ENCODE measurements at regions not wholly inside any gene's neighbourhood (a gene's known extent, or its start where the extent isn't known, plus 50 kb on each side); places are given as distances from the start of the nearest gene placed in this dataset.

- Mint-ChIP-seq H3K36me3 (ENCODE audit: insufficient read depth, unreplicated experiment) (no peaks in the 10 kb centered on the region), H3K27ac (ENCODE audit: low read depth, unreplicated experiment) (peak overlapping the region; percentile 76), H3K9me3 (ENCODE audit: unreplicated experiment) (no peaks in the 10 kb centered on the region), H3K27me3 (ENCODE audit: insufficient read depth, unreplicated experiment) (no peaks in the 10 kb centered on the region), H3K4me3 (ENCODE audit: unreplicated experiment) (peak overlapping the region; percentile 30), H3K4me1 (ENCODE audit: insufficient read depth, unreplicated experiment) (peaks cover 53% of the 10 kb centered on the region)
- ChIA-PET CTCF (interaction anchor here (0.6 to 1.3 kb wide), 3 partner anchors 71 to 1212 kb away, joined by 3 to 4 read pairs (median 3); no protein-coding TSS in a partner anchor), POLR2A (interaction anchor here (0.7 to 8.5 kb wide), 35 partner anchors 8 to 627 kb away, joined by 3 to 98 read pairs (median 6); partner anchors contain the start of genes NTPCR and SIPA1L2)
- peak; percentile 90 for DNase-seq (ENCODE audit: unreplicated experiment)
- intact Hi-C loops (cut with micrococcal nuclease): loop anchor here (1.0 to 5.0 kb wide), 4 partner anchors 61 to 245 kb away; partner anchors contain the start of gene NTPCR
- no TSS peak for BruUV-seq (replicated peaks)
- no peak for TF ChIP-seq CTCF (IDR thresholded peaks at IDR 0.05; ENCODE audit: unreplicated experiment)
Measured at GRCh38 chr1:232705815-232706575, 76.1 kb upstream of the SIPA1L2 start.

- CTCF ChIA-PET: interaction anchor here (0.6 to 1.8 kb wide), 3 partner anchors 55 to 246 kb away, joined by 3 to 4 read pairs (median 4); no protein-coding TSS in a partner anchor
- Mint-ChIP-seq H3K27me3 (ENCODE audit: insufficient read depth, unreplicated experiment) (no peaks in the 10 kb centered on the region), H3K9me3 (ENCODE audit: unreplicated experiment) (peaks cover 7% of the 10 kb centered on the region), H3K4me3 (ENCODE audit: unreplicated experiment) (peak overlapping the region; percentile 10), H3K36me3 (ENCODE audit: insufficient read depth, unreplicated experiment) (no peaks in the 10 kb centered on the region), H3K27ac (ENCODE audit: low read depth, unreplicated experiment) (peak overlapping the region; percentile 76), H3K4me1 (ENCODE audit: insufficient read depth, unreplicated experiment) (peaks cover 59% of the 10 kb centered on the region)
- no peak for TF ChIP-seq CTCF (IDR thresholded peaks at IDR 0.05; ENCODE audit: unreplicated experiment)
- intact Hi-C loops (cut with micrococcal nuclease): loop anchor here (5.0 kb wide), 2 partner anchors 160 to 170 kb away; no protein-coding TSS in a partner anchor
- DNase-seq (ENCODE audit: unreplicated experiment): peak; percentile 97
- POLR2A ChIA-PET: interaction anchor here (0.6 to 8.5 kb wide), 14 partner anchors 9 to 485 kb away, joined by 3 to 98 read pairs (median 8); partner anchors contain the start of gene SIPA1L2
- no TSS peak for BruUV-seq (replicated peaks)
Measured at GRCh38 chr1:232707142-232707541, 77.2 kb upstream of the SIPA1L2 start.

- no TSS peak for BruUV-seq (replicated peaks)
- peaks cover 15% of the 10 kb centered on the region for H3K9me3 Mint-ChIP-seq (ENCODE audit: unreplicated experiment)
- peaks cover 51% of the 10 kb centered on the region for H3K4me1 Mint-ChIP-seq (ENCODE audit: insufficient read depth, unreplicated experiment)
Measured at GRCh38 chr1:232709386-232709785, 79.5 kb upstream of the SIPA1L2 start.

More at GRCh38 chr1:232709386-232709785, 79.5 kb upstream of the SIPA1L2 start:
- POLR2A ChIA-PET: interaction anchor here (0.5 to 8.5 kb wide), 18 partner anchors 9 to 718 kb away, joined by 3 to 98 read pairs (median 4); partner anchors contain the start of genes NTPCR and SIPA1L2
- Mint-ChIP-seq H3K4me3 (ENCODE audit: unreplicated experiment) (no peak overlapping the region), H3K27ac (ENCODE audit: low read depth, unreplicated experiment) (peak overlapping the region; percentile 74), H3K36me3 (ENCODE audit: insufficient read depth, unreplicated experiment) (no peaks in the 10 kb centered on the region), H3K27me3 (ENCODE audit: insufficient read depth, unreplicated experiment) (no peaks in the 10 kb centered on the region)
- DNase-seq (ENCODE audit: unreplicated experiment): peak; percentile 99
- CTCF ChIA-PET: interaction anchor here (0.6 to 3.2 kb wide), 11 partner anchors 13 to 244 kb away, joined by 3 to 12 read pairs (median 4); no protein-coding TSS in a partner anchor
- intact Hi-C loops (cut with micrococcal nuclease): loop anchor here (1.0 to 5.0 kb wide), 3 partner anchors 58 to 172 kb away; no protein-coding TSS in a partner anchor
- TF ChIP-seq CTCF (IDR thresholded peaks at IDR 0.05; ENCODE audit: unreplicated experiment): no peak

Measured in MCF 10A (cell line).